ENCODE measurements at regions not wholly inside any gene's neighbourhood (a gene's known extent, or its start where the extent isn't known, plus 50 kb on each side); places are given as distances from the start of the nearest gene placed in this dataset.

DNA sequence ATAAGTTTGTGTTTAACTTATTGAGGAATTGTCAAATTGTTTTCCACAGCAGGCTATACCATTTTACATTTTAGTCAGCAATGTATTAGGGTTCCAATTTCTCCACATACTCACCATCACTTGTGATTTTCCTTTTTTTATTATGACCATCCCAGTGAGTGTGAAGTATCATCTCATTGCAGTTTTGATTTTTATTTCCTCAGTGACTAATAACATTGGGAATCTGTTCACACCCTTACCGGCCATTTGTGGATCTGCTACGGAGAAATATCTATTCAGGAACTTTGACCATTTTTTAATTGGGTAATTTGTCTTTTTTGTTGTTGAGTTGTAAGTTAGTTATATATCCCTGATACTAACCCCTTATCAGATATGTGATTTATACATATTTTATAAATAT, 54.8 kb upstream of the LMCD1 start:
- Histone ChIP-seq H3K4ac (ENCODE audit: low read depth, low read length) (no peak overlapping the region), H2AK9ac (replicated peaks; ENCODE audit: low read depth, low read length, poor library complexity) (no peak overlapping the region), H2AFZ (replicated peaks; ENCODE audit: low read length, poor library complexity) (no peak overlapping the region), H3K9me3 (ENCODE audit: control insufficient read depth, insufficient read depth, low read length) (no peaks in the 10 kb centered on the region), H2BK15ac (ENCODE audit: low read depth, low read length) (no peak overlapping the region), H3K79me1 (ENCODE audit: low read depth in 1 of 2, low read length in 2 of 2) (peaks cover 0 to 9% of the 10 kb centered on the region in 2 experiments; a peak in 1 of 4 replicates), H3K4me1 (ENCODE audit: control insufficient read depth, insufficient read depth, low read length) (peaks cover 21% of the 10 kb centered on the region), H2BK120ac (ENCODE audit: low read depth, low read length) (no peak overlapping the region), H2BK5ac (ENCODE audit: low read depth, low read length, poor library complexity, severe bottlenecking) (no peak overlapping the region), H4K8ac (ENCODE audit: low read depth in 2 of 2, low read length in 2 of 2) (no peak overlapping the region), H3K56ac (ENCODE audit: extremely low read depth, insufficient read depth, low read length) (no peak overlapping the region), H2AK5ac (ENCODE audit: low read depth, low read length) (no peak overlapping the region), H3K36me3 (ENCODE audit: control insufficient read depth, insufficient read depth, low read length) (no peaks in the 10 kb centered on the region), H3K27me3 (ENCODE audit: control insufficient read depth, insufficient read depth, low read length) (no peaks in the 10 kb centered on the region), H3K9ac (ENCODE audit: low read depth, low read length) (no peak overlapping the region), H3K23ac (ENCODE audit: low read depth, low read length) (no peak overlapping the region), H3K18ac (ENCODE audit: low read depth, low read length) (no peak overlapping the region), H3K27ac (ENCODE audit: insufficient read depth, low read length) (no peak overlapping the region), H3K9me1 (ENCODE audit: insufficient read depth, low read length) (peaks cover 21% of the 10 kb centered on the region), H3K14ac (replicated peaks; ENCODE audit: low read depth, low read length) (no peak overlapping the region), H2BK20ac (ENCODE audit: low read depth, low read length) (no peak overlapping the region), H3K4me3 (ENCODE audit: insufficient read depth, low read depth, low read length) (no peak overlapping the region), H4K91ac (ENCODE audit: insufficient read depth, low read depth, low read length) (no peak overlapping the region), H4K20me1 (ENCODE audit: insufficient read depth, low read length) (no peaks in the 10 kb centered on the region), H3K4me2 (ENCODE audit: low read depth, low read length) (no peak overlapping the region), H4K5ac (ENCODE audit: low read depth, low read length) (no peak overlapping the region)
- ATAC-seq (ENCODE audit: low read depth), result no peak
- no peak for DNase-seq
- intact Hi-C loops (cut with micrococcal nuclease) (loop anchor here (10.0 kb wide), 3 partner anchors 88 to 518 kb away; partner anchors contain the start of gene RAD18), dilution Hi-C loops (cut with HindIII; ENCODE audit: low sequenced_read_pairs, unreplicated experiment) (no loop called here), in situ Hi-C loops (cut with MboI; ENCODE audit: low sequenced_read_pairs) (loop anchor here (25.0 kb wide), 1 partner anchor 290 kb away; the partner anchor contains the start of gene CAV3)
- CTCF ChIA-PET, result no interaction called here
- TF ChIP-seq ELK1 (IDR thresholded peaks at IDR 0.05; ENCODE audit: borderline replicate concordance, low read depth, low read length) (no peak), FOS (IDR thresholded peaks at IDR 0.05; ENCODE audit: low read depth, low read length) (no peak), CHD1 (IDR thresholded peaks at IDR 0.05; ENCODE audit: low read depth, low read length) (no peak), SMC3 (IDR thresholded peaks at IDR 0.05; ENCODE audit: low read depth, low read length) (no peak), POLR2A (IDR thresholded peaks at IDR 0.05; ENCODE audit: low read depth, low read length) (no peak), BHLHE40 (IDR thresholded peaks at IDR 0.05; ENCODE audit: low read depth, low read length) (no peak), RAD21 (IDR thresholded peaks at IDR 0.05; ENCODE audit: low read length) (no peak), MAFK (IDR thresholded peaks at IDR 0.05; ENCODE audit: low read depth, low read length) (no peak), NFE2L2 (IDR thresholded peaks at IDR 0.05; ENCODE audit: low read depth, low read length) (no peak), CEBPB (IDR thresholded peaks at IDR 0.05; ENCODE audit: low read depth, low read length) (no peak), CTCF (conservative IDR thresholded peaks at IDR 0.05; ENCODE audit: low read depth, low read length) (no peak), RCOR1 (IDR thresholded peaks at IDR 0.05; ENCODE audit: insufficient replicate concordance, low read length) (no peak)
- TF ChIP-seq, protein P1, sequence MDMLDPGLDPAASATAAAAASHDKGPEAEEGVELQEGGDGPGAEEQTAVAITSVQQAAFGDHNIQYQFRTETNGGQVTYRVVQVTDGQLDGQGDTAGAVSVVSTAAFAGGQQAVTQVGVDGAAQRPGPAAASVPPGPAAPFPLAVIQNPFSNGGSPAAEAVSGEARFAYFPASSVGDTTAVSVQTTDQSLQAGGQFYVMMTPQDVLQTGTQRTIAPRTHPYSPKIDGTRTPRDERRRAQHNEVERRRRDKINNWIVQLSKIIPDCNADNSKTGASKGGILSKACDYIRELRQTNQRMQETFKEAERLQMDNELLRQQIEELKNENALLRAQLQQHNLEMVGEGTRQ (IDR thresholded peaks at IDR 0.05; ENCODE audit: low read depth, low read length), result no peak
- POLR2A ChIA-PET (ENCODE audit: unreplicated experiment), result no interaction called here
- no CpG with 5 or more reads among the region's 2 CpGs for WGBS, 2 experiments (ENCODE audit: extremely low coverage in 2 of 2, insufficient read length in 1 of 2)
- BruUV-seq (replicated peaks), result no TSS peak

All from IMR-90 (cell line).